ENCODE measurements at regions not wholly inside any gene's neighbourhood (a gene's known extent, or its start where the extent isn't known, plus 50 kb on each side); places are given as distances from the start of the nearest gene placed in this dataset.
A peak's percentile ranks its signal among the peaks of the same experiment; 100 is the strongest.

DNA sequence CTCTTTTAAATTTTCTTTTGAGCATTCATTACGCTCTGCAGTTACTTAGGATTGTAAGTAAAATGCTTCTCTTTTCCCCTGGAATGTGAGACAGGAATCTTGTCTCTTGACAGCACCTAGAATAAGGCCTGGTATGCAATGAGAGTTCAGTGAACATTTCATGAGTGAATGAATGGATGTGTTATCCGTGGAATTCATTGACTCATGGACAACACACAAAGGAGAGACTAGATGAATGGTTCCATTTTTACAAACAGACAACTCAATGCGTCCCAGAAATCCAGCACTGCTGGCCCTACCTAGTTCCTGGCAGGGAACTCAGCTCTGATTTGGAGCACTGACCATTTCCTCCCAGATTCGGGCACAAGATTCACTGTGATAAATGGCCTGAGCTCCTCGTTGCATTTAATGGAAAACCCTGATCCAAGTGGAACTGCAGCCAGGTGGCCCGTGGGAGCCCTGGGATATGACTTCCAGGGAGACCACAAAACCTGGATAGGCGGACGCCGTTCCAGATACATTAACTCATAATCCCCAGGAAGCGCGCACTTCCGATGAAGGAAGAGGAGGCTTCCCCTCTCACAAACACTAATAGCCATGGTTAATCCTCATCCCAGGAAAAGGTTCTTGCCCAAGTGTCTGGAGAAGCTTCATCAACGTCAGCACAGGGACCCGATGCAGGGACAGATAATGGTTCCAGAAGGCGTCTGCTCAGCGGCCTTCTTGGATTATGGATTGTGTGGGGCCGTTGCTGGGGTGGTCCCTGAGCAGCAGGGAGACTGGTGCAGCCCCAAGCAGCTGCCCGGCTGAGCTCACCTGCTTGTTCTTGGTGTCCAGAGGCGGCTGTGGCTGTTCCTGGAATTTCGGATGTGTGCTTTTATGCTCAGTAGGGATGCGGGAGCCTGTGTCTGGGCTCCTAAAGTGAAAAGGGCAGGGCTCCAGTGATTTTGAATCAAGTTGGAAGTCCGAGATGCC is 211.1 kb upstream of the TSHZ3 start:
- no peak overlapping the region for H3K4me3 ChIP-seq (ENCODE audit: extremely low read depth in 1 of 4, insufficient read depth in 2 of 4, low read depth in 3 of 4, low read length in 4 of 4)
- H2BK20ac ChIP-seq (ENCODE audit: low read length): no peak overlapping the region
- peak overlapping the region; percentile 51; the same call in 1 of the 2 replicates for H4K8ac ChIP-seq (ENCODE audit: extremely low read depth, insufficient read depth, low read length)
- no peak overlapping the region for H4K91ac ChIP-seq (replicated peaks; ENCODE audit: insufficient read length, low read length)
- WGBS, 2 experiments (ENCODE audit: extremely low coverage in 1 of 2, insufficient coverage in 1 of 2, insufficient read length in 1 of 2, insufficient replicate concordance in 2 of 2, low coverage in 1 of 2, low lambda C conversion rate in 2 of 2, missing lambda C conversion rate in 1 of 2): 88% methylated on average over 21 of the region's 22 CpGs; no CpG with 5 or more reads in 1 of the 2 experiments
- no peak overlapping the region for H4K5ac ChIP-seq (ENCODE audit: insufficient read length, low read depth, low read length)
- no peak overlapping the region for H3K4ac ChIP-seq (replicated peaks; ENCODE audit: insufficient read length, low read depth, low read length)
- H3K9ac ChIP-seq (replicated peaks in 1 of 4; ENCODE audit: extremely low read depth in 1 of 4, low read depth in 3 of 4, low read length in 3 of 4): no peak overlapping the region
- H3K36me3 ChIP-seq (ENCODE audit: control insufficient read depth in 2 of 4, insufficient read depth in 4 of 4, low read length in 3 of 4): no peaks in the 10 kb centered on the region
- no peaks in the 10 kb centered on the region for H4K20me1 ChIP-seq (replicated peaks in 1 of 2; ENCODE audit: control insufficient read depth in 1 of 2, insufficient read depth in 2 of 2, low read length in 2 of 2)
- no peak overlapping the region for H3K56ac ChIP-seq (replicated peaks; ENCODE audit: insufficient read length, low read depth, low read length)
- H3K27ac ChIP-seq (ENCODE audit: low read depth, low read length): no peak overlapping the region
- H2BK15ac ChIP-seq (ENCODE audit: low read length): no peak overlapping the region
- no peak overlapping the region for H2BK5ac ChIP-seq (ENCODE audit: low read depth, low read length)
- no peaks in the 10 kb centered on the region for H3K79me2 ChIP-seq (ENCODE audit: control insufficient read depth in 1 of 2, insufficient read depth in 2 of 2, low read length in 2 of 2)
- no peak for DNase-seq (ENCODE audit: low read depth in 1 of 2, low spot score in 2 of 2)
- no peak overlapping the region for H2BK120ac ChIP-seq (replicated peaks; ENCODE audit: low read depth, low read length)
- no peak overlapping the region for H3K18ac ChIP-seq (ENCODE audit: extremely low read depth, low read length)
- no peak overlapping the region for H3K14ac ChIP-seq (ENCODE audit: insufficient read length)
- ChIA-PET CTCF (ENCODE audit: partially characterized antibody) (interaction anchor here (1.0 to 4.9 kb wide), 3 partner anchors 12 to 14 kb away, joined by 3 to 22 read pairs (median 7); no protein-coding TSS in a partner anchor), POLR2A (ENCODE audit: partially characterized antibody) (no interaction called here)
- peaks cover 6 to 9% of the 10 kb centered on the region in 2 experiments; a peak in 3 of 4 replicates for H3K9me3 ChIP-seq (ENCODE audit: insufficient read depth in 2 of 2, low read depth in 1 of 2, low read length in 1 of 2)
- no peak overlapping the region for H3K23ac ChIP-seq (ENCODE audit: insufficient read length)
- H2BK12ac ChIP-seq (ENCODE audit: low read depth, low read length): no peak overlapping the region; the same call in 1 of the 2 replicates
- no peak overlapping the region for H2AFZ ChIP-seq (ENCODE audit: low read length)
- TF ChIP-seq, protein P1, sequence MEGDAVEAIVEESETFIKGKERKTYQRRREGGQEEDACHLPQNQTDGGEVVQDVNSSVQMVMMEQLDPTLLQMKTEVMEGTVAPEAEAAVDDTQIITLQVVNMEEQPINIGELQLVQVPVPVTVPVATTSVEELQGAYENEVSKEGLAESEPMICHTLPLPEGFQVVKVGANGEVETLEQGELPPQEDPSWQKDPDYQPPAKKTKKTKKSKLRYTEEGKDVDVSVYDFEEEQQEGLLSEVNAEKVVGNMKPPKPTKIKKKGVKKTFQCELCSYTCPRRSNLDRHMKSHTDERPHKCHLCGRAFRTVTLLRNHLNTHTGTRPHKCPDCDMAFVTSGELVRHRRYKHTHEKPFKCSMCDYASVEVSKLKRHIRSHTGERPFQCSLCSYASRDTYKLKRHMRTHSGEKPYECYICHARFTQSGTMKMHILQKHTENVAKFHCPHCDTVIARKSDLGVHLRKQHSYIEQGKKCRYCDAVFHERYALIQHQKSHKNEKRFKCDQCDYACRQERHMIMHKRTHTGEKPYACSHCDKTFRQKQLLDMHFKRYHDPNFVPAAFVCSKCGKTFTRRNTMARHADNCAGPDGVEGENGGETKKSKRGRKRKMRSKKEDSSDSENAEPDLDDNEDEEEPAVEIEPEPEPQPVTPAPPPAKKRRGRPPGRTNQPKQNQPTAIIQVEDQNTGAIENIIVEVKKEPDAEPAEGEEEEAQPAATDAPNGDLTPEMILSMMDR (IDR thresholded peaks at IDR 0.05; ENCODE audit: control extremely low read depth in 1 of 3, insufficient read depth in 1 of 3, low read depth in 1 of 3, low read length in 3 of 3): no peak
- no peak for TF ChIP-seq PHF8 (conservative IDR thresholded peaks at IDR 0.05; ENCODE audit: low read depth, low read length)
- no peak for TF ChIP-seq NANOG (IDR thresholded peaks at IDR 0.05; ENCODE audit: insufficient read depth, low read depth, low read length, poor library complexity, severe bottlenecking)
- H3K27me3 ChIP-seq (replicated peaks in 1 of 4; ENCODE audit: control insufficient read depth in 3 of 4, extremely low read depth in 1 of 4, insufficient read depth in 3 of 4, low read length in 3 of 4): no peaks in the 10 kb centered on the region
- no peaks in the 10 kb centered on the region for H3K79me1 ChIP-seq (ENCODE audit: low read depth, low read length)
- no peak for FAIRE-seq
- no peak overlapping the region for H2AK5ac ChIP-seq (ENCODE audit: low read depth, low read length)
- no peak overlapping the region for H3K4me2 ChIP-seq (ENCODE audit: insufficient read depth in 1 of 2, low read depth in 2 of 2, low read length in 2 of 2)
- no peaks in the 10 kb centered on the region; the same call in 1 of the 2 replicates for H3K23me2 ChIP-seq (ENCODE audit: low read depth, low read length)
- no peaks in the 10 kb centered on the region; a peak in 1 of 7 replicates for H3K4me1 ChIP-seq (replicated peaks in 1 of 4; ENCODE audit: control insufficient read depth in 3 of 4, insufficient read depth in 4 of 4, low read length in 3 of 4)
